Esophagus muscularis mucosa (tissue), 4 donors: ENCODE measurements at regions not wholly inside any gene's neighbourhood (a gene's known extent, or its start where the extent isn't known, plus 50 kb on each side); places are given as distances from the start of the nearest gene placed in this dataset.

Source experiments
- EP300 ChIP-seq: sonication (generic); formaldehyde crosslinking; IDR thresholded peaks from one replicate; pipeline ENCODE4 v1.6.1; 2017; ENCODE audit warnings: antibody characterized with exemption
- POLR2A ChIP-seq: fragments of 450-650 bp; IDR thresholded peaks from one replicate; pipeline ENCODE4 v1.6.1; 2017; ENCODE audit warnings: antibody characterized with exemption, moderate library complexity, mild to moderate bottlenecking, low read depth
- POLR2AphosphoS5 ChIP-seq, 2 donors: sonication (generic); formaldehyde crosslinking; IDR thresholded peaks; one replicate each; pipeline ENCODE4 v1.6.1; 2017; ENCODE audit warnings: antibody characterized with exemption in 2 of 2
- TF ChIP-seq, protein P1 (sequence below), 3 experiments: fragments of 200-600 bp in 2 of 3; fragments of 450-650 bp in 1 of 3; sonication (generic) in 2 of 3; IDR thresholded peaks; one replicate each; pipeline ENCODE4 v1.5.1; 2017 to 2019; ENCODE audit warnings: antibody characterized with exemption in 3 of 3, mild to moderate bottlenecking in 2 of 3, moderate library complexity in 1 of 3

GRCh38 chr3:118102737-118103136 is 931.9 kb downstream of the IGSF11 start:
- TF ChIP-seq, protein P1, sequence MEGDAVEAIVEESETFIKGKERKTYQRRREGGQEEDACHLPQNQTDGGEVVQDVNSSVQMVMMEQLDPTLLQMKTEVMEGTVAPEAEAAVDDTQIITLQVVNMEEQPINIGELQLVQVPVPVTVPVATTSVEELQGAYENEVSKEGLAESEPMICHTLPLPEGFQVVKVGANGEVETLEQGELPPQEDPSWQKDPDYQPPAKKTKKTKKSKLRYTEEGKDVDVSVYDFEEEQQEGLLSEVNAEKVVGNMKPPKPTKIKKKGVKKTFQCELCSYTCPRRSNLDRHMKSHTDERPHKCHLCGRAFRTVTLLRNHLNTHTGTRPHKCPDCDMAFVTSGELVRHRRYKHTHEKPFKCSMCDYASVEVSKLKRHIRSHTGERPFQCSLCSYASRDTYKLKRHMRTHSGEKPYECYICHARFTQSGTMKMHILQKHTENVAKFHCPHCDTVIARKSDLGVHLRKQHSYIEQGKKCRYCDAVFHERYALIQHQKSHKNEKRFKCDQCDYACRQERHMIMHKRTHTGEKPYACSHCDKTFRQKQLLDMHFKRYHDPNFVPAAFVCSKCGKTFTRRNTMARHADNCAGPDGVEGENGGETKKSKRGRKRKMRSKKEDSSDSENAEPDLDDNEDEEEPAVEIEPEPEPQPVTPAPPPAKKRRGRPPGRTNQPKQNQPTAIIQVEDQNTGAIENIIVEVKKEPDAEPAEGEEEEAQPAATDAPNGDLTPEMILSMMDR (IDR thresholded peaks at IDR 0.05): no peak
- TF ChIP-seq POLR2AphosphoS5 (IDR thresholded peaks at IDR 0.05): no peak
- TF ChIP-seq POLR2A: no peak
- no peak for TF ChIP-seq EP300
